Natural killer cell (primary cell): ENCODE measurements at regions not wholly inside any gene's neighbourhood (a gene's known extent, or its start where the extent isn't known, plus 50 kb on each side); places are given as distances from the start of the nearest gene placed in this dataset.

Experiments
- ATAC-seq, 3 donors: fragments of 150-1000 bp in 2 of 3; fragments of 200-7000 bp in 1 of 3; cut with Tn5 transposase; 1 replicate in 1 of 3; 2 replicates in 2 of 3; pipeline ENCODE4 v1.10.0; 2021; ENCODE audit warnings: mild to moderate bottlenecking in 2 of 3, moderate library complexity in 2 of 3
- DNase-seq, 2 donors: peaks; one replicate each; pipeline versions ENCODE4 v3.0.0 to v3.0.0-alpha.2; 2013 to 2021; ENCODE audit warnings: mixed read lengths in 1 of 2
- H3K27ac ChIP-seq: one replicate; pipeline ENCODE4 v1.5.1; 2013; ENCODE audit warnings: mild to moderate bottlenecking, low read length
- H3K27me3 ChIP-seq: one replicate; pipeline ENCODE4 v1.6.1; 2013; ENCODE audit warnings: low read length; ENCODE audit not compliant: control insufficient read depth, insufficient read depth
- H3K36me3 ChIP-seq: one replicate; pipeline ENCODE4 v1.6.1; 2013; ENCODE audit warnings: low read length; ENCODE audit not compliant: control insufficient read depth, insufficient read depth
- H3K4me1 ChIP-seq: one replicate; pipeline ENCODE4 v1.6.1; 2013; ENCODE audit warnings: low read length; ENCODE audit not compliant: control insufficient read depth, insufficient read depth
- H3K4me3 ChIP-seq: one replicate; pipeline ENCODE4 v1.5.1; 2013; ENCODE audit warnings: low read length
- H3K9me3 ChIP-seq: one replicate; pipeline ENCODE4 v1.6.1; 2013; ENCODE audit warnings: low read length; ENCODE audit not compliant: control insufficient read depth, insufficient read depth
- H3K27ac Mint-ChIP-seq, 2 donors: one replicate each; pipeline ENCODE4 v1.8.0; 2022; ENCODE audit warnings: mild to moderate bottlenecking in 2 of 2, mixed read lengths in 2 of 2, moderate library complexity in 1 of 2
- H3K27me3 Mint-ChIP-seq, 2 donors: one replicate each; pipeline ENCODE4 v1.8.0; 2022; ENCODE audit warnings: low read depth in 2 of 2, mixed read lengths in 2 of 2
- H3K36me3 Mint-ChIP-seq: one replicate; pipeline ENCODE4 v1.8.0; 2022; ENCODE audit warnings: mixed read lengths
- H3K4me1 Mint-ChIP-seq, 2 donors: one replicate each; pipeline ENCODE4 v1.8.0; 2022; ENCODE audit warnings: mixed read lengths in 2 of 2
- H3K4me3 Mint-ChIP-seq: one replicate; pipeline ENCODE4 v1.8.0; 2022; ENCODE audit warnings: mild to moderate bottlenecking, moderate library complexity, mixed read lengths
- H3K9me3 Mint-ChIP-seq, 2 donors: one replicate each; pipeline ENCODE4 v1.8.0; 2022; ENCODE audit warnings: mixed read lengths in 2 of 2
- CTCF ChIP-seq: fragments of 200-600 bp; IDR thresholded peaks from one replicate; pipeline ENCODE4 v1.8.0; 2022; ENCODE audit warnings: antibody characterized with exemption
- WGBS: methylation state at CpG from one replicate; pipeline ENCODE4 v1.1.7; 2013; ENCODE audit warnings: missing lambda C conversion rate; ENCODE audit not compliant: insufficient coverage; 5-methylcytosine and 5-hydroxymethylcytosine counted together
- intact Hi-C: fragments of 100-400 bp; cut with micrococcal nuclease; formaldehyde crosslinking; loops from one replicate; pipeline ENCODE4 v1.14.2; 2022

- ATAC-seq (no peak), DNase-seq (no peak)
- Histone ChIP-seq H3K4me1 (no peaks in the 10 kb centered on the region), H3K27ac (no peak overlapping the region), H3K9me3 (peaks cover 4% of the 10 kb centered on the region), H3K36me3 (no peaks in the 10 kb centered on the region), H3K27me3 (no peaks in the 10 kb centered on the region), H3K4me3 (no peak overlapping the region)
- 81% methylated on average over 2 of the region's 3 CpGs for WGBS
- Mint-ChIP-seq H3K27me3 (no peaks in the 10 kb centered on the region), H3K9me3 (peaks cover 5 to 7% of the 10 kb centered on the region in 2 donors), H3K36me3 (no peaks in the 10 kb centered on the region), H3K4me1 (no peaks in the 10 kb centered on the region), H3K27ac (no peak overlapping the region), H3K4me3 (no peak overlapping the region)
- no peak for TF ChIP-seq CTCF
- intact Hi-C loops = no loop called here
These were observed 196.0 kb downstream of the CDH7 start for GRCh38 chr18:65946777-65947176.

- no peak for ATAC-seq
- no peak overlapping the region for H3K4me3 Mint-ChIP-seq
- H3K4me3 ChIP-seq = no peak overlapping the region
These were observed 192.5 kb downstream of the CDH7 start for GRCh38 chr18:65943268-65943667.

GRCh38 chr18:65942854-65943253, 192.0 kb downstream of the CDH7 start:
- Mint-ChIP-seq H3K36me3 (no peaks in the 10 kb centered on the region), H3K9me3 (peaks cover 4 to 5% of the 10 kb centered on the region in 2 donors), H3K27ac (no peak overlapping the region), H3K4me3 (no peak overlapping the region), H3K4me1 (no peaks in the 10 kb centered on the region), H3K27me3 (no peaks in the 10 kb centered on the region)
- intact Hi-C loops = no loop called here
- TF ChIP-seq CTCF = no peak
- Histone ChIP-seq H3K27ac (no peak overlapping the region), H3K27me3 (no peaks in the 10 kb centered on the region), H3K36me3 (no peaks in the 10 kb centered on the region), H3K4me1 (no peaks in the 10 kb centered on the region), H3K9me3 (peaks cover 4% of the 10 kb centered on the region), H3K4me3 (no peak overlapping the region)
- no peak for ATAC-seq
- DNase-seq = no peak
- no CpG with 5 or more reads among the region's 1 CpG for WGBS

More at GRCh38 chr18:65943268-65943667, 192.5 kb downstream of the CDH7 start:
- Histone ChIP-seq H3K27me3 (no peaks in the 10 kb centered on the region), H3K9me3 (peaks cover 4% of the 10 kb centered on the region), H3K4me1 (no peaks in the 10 kb centered on the region), H3K36me3 (no peaks in the 10 kb centered on the region), H3K27ac (no peak overlapping the region)
- H3K4me1 Mint-ChIP-seq = no peaks in the 10 kb centered on the region
- H3K27ac Mint-ChIP-seq = no peak overlapping the region
- WGBS = 93% methylated on average over 2 of the region's 3 CpGs
- no peaks in the 10 kb centered on the region for H3K27me3 Mint-ChIP-seq
- peaks cover 4 to 5% of the 10 kb centered on the region in 2 donors for H3K9me3 Mint-ChIP-seq
- DNase-seq = no peak
- TF ChIP-seq CTCF = no peak
- H3K36me3 Mint-ChIP-seq = no peaks in the 10 kb centered on the region
- intact Hi-C loops = no loop called here

- no peaks in the 10 kb centered on the region for H3K27me3 ChIP-seq
- intact Hi-C loops = no loop called here
- TF ChIP-seq CTCF = no peak
- H3K27ac ChIP-seq = no peak overlapping the region
- DNase-seq = no peak
- H3K9me3 Mint-ChIP-seq = peaks cover 4 to 6% of the 10 kb centered on the region in 2 donors
- H3K27me3 Mint-ChIP-seq = no peaks in the 10 kb centered on the region
- no peaks in the 10 kb centered on the region for H3K4me1 ChIP-seq
- no peak for ATAC-seq
- H3K36me3 Mint-ChIP-seq = no peaks in the 10 kb centered on the region
- no peak overlapping the region for H3K27ac Mint-ChIP-seq
- peaks cover 4% of the 10 kb centered on the region for H3K9me3 ChIP-seq
- H3K36me3 ChIP-seq = no peaks in the 10 kb centered on the region
- no peak overlapping the region for H3K4me3 Mint-ChIP-seq
- no peak overlapping the region for H3K4me3 ChIP-seq
- no peaks in the 10 kb centered on the region for H3K4me1 Mint-ChIP-seq
- 58% methylated on average over 2 of the region's 2 CpGs for WGBS
These were observed 191.3 kb downstream of the CDH7 start for GRCh38 chr18:65942104-65942503.
